ENCODE measurements at regions not wholly inside any gene's neighbourhood (a gene's known extent, or its start where the extent isn't known, plus 50 kb on each side); places are given as distances from the start of the nearest gene placed in this dataset.

DNA sequence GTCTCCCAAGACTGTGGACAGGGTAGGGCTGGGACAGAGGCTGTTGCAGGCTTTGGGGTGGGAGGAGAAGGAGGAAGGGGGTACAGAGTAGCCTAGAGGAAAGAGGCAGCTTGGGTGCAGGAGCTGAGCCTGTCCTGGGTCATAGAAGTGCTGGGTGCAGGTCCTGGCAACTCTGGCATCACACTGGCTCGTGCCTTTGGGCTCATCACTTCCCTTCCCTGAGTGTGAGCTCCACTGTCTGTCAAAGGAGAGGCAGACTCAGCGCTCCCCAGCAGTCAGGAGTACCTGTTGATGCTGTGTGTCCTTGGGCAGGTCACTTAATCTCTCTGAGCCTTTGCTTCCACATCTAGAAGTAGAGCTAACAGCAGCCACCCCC lies 157.1 kb downstream of the PTPRU start:
- no peak overlapping the region for H3K27ac ChIP-seq
- POLR2A ChIA-PET (ENCODE audit: low non-redundant PET) = no interaction called here

DNA sequence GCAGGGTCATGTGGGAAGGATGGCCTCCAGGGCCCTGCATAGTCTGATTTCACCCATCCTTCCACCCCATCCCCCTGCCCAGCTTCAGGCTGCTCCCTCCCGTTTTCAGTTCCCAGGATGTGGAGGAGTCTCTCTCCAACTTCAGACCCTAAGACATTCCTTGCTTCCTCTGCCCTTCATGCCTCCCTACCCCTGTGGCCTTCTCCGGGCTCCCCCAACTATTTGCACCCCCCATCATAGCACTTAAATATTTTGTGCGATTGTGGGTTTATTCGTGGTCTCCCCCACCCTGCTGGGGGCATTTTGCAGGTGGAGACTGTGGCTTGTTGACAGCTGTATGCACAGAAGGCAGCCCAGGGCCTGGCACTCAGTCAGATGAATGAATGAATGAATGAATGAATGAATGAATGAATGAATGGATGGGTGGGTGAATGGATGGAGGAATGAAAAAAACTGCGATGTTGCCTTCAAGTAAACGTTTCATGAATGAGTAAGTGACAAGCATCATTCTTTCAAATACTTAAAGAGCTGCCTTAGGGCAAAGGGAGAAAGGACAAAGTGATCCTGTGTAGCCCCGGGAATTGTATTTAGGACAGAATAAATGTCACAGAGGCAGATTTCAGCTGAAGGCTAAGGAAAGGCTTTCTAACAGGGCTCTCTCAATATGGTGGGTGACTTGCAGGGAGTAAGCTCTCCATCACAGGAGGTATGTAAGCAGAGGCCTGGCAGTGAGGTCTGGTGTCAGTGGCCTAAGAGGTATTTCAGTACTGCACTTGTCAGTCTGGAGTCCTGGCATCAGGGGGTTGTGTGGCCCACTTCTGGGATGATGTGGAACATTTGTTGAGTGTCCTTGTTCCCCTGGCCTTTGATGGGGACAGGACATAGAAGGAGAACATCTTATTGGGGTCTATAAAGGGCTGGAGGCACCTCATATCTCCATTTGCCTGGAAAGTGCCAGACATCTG lies 156.4 kb downstream of the PTPRU start:
- ChIA-PET CTCF (interaction anchor here (0.6 to 1.2 kb wide), 2 partner anchors 22 to 471 kb away, joined by 3 read pairs; no protein-coding TSS in a partner anchor), POLR2A (ENCODE audit: low non-redundant PET) (no interaction called here)
- TF ChIP-seq, protein P1, sequence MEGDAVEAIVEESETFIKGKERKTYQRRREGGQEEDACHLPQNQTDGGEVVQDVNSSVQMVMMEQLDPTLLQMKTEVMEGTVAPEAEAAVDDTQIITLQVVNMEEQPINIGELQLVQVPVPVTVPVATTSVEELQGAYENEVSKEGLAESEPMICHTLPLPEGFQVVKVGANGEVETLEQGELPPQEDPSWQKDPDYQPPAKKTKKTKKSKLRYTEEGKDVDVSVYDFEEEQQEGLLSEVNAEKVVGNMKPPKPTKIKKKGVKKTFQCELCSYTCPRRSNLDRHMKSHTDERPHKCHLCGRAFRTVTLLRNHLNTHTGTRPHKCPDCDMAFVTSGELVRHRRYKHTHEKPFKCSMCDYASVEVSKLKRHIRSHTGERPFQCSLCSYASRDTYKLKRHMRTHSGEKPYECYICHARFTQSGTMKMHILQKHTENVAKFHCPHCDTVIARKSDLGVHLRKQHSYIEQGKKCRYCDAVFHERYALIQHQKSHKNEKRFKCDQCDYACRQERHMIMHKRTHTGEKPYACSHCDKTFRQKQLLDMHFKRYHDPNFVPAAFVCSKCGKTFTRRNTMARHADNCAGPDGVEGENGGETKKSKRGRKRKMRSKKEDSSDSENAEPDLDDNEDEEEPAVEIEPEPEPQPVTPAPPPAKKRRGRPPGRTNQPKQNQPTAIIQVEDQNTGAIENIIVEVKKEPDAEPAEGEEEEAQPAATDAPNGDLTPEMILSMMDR (conservative IDR thresholded peaks at IDR 0.05; ENCODE audit: low read depth) = no peak
- no peak for DNase-seq (ENCODE audit: low spot score)
- H3K27ac ChIP-seq = no peak overlapping the region

More for the DNA sequence above, 157.1 kb downstream of the PTPRU start:
- TF ChIP-seq, protein P1 (conservative IDR thresholded peaks at IDR 0.05; ENCODE audit: low read depth) = no peak
- CTCF ChIA-PET = interaction anchor here (0.6 to 1.2 kb wide), 2 partner anchors 22 to 366 kb away, joined by 3 read pairs; no protein-coding TSS in a partner anchor
- no peak for DNase-seq (ENCODE audit: low spot score)

DNA sequence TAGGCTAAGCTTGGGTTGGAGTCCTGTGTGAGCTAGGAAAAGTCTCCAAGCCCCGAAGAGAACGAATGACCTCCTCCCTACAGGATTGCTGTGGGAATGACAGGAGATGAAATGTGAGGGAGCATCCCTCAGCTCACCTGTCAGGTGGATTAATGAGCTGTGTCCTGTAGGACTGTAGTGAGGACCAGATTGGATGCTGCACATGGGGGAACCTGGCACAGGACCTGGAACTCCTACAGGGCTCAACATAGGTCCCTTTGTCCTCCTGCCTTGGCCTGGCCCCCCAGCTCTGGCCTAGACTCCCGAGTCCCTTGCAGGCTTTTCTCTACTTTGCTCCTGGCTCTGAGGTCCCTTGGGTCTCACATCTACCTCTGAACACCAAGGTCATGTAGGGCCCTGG lies 155.7 kb downstream of the PTPRU start:
- POLR2A ChIA-PET (ENCODE audit: low non-redundant PET) = no interaction called here
- TF ChIP-seq, protein P1 (conservative IDR thresholded peaks at IDR 0.05; ENCODE audit: low read depth) = no peak
- no peak overlapping the region for H3K27ac ChIP-seq
- CTCF ChIA-PET = interaction anchor here (0.6 to 1.2 kb wide), 3 partner anchors 11 to 472 kb away, joined by 3 read pairs; no protein-coding TSS in a partner anchor
- no peak for DNase-seq (ENCODE audit: low spot score)

DNA sequence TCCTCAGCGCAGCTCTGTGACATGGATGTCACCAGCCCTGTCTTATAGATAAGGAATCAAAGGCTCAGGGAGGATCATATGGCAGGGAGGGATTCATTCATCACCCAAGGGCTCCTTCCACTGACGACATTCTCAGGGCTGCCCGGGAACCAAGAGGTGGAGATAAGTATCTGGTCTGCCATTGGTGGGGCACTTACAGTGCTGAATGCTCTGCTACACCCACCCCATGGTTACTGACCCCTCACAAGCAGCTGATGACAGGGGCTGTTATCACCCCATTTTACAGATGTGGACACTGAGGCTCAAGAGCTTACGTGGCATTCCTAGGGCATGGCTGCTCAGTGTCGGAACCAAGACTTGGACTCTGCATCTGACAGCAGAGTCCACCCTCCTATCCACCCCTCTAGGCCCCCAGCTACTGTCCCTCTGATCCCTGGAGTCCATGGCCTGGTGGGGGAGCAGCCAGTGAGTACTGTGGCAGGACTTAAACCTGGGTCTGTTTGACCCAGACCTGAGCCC lies 155.1 kb downstream of the PTPRU start:
- ChIA-PET CTCF (interaction anchor here (0.7 to 0.8 kb wide), 2 partner anchors 11 to 831 kb away, joined by 3 read pairs; no protein-coding TSS in a partner anchor), POLR2A (ENCODE audit: low non-redundant PET) (no interaction called here)
- H3K27ac ChIP-seq = no peak overlapping the region
- TF ChIP-seq, protein P1 (conservative IDR thresholded peaks at IDR 0.05; ENCODE audit: low read depth) = no peak
- DNase-seq (ENCODE audit: low spot score) = no peak

DNA sequence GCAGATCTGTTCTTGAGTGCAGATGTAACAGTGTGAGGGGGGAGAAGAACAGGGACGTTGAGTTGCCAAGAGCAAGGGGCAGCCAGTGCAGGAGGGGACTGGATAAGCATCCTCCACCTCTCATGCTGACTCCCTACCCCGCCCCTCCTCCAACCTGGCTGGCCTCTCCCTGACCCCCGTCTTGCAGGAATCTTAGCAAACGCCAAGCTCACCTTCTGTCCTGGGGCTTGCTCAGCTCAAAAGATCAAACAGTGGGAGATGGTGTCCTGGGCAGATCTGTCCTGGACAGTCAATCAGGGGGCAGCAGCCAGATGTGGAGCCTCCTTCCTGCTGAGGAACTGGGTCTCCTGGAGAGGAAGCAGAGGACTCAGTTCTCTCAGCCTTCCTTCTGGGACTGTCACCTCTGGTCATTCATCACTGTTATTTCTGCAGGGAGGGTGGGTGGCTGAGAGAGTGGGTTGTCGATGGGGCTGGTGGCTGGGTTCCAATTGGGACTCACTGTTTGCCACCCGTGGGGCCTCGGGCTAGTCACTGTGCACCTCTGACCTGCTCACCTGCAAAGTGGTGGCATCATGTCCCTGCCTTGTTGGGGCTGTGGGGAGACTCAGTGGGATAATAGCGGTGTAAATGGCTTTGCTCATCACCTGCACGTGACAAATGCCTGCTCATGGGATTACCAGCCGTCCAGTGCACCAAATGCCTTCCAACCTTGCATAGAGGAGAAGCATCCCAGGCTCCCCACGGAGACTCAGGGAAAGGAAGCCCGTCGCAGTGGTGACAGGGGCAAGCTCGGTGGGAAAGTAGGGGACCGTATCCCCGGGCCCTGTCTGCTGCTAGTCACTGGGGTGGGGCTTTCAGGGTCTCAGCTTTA lies 154.4 kb downstream of the PTPRU start:
- no peak overlapping the region for H3K27ac ChIP-seq
- ChIA-PET CTCF (interaction anchor here (0.7 to 0.8 kb wide), 2 partner anchors 10 to 832 kb away, joined by 3 read pairs; no protein-coding TSS in a partner anchor), POLR2A (ENCODE audit: low non-redundant PET) (no interaction called here)
- no peak for DNase-seq (ENCODE audit: low spot score)
- TF ChIP-seq, protein P1 (conservative IDR thresholded peaks at IDR 0.05; ENCODE audit: low read depth) = no peak

DNA sequence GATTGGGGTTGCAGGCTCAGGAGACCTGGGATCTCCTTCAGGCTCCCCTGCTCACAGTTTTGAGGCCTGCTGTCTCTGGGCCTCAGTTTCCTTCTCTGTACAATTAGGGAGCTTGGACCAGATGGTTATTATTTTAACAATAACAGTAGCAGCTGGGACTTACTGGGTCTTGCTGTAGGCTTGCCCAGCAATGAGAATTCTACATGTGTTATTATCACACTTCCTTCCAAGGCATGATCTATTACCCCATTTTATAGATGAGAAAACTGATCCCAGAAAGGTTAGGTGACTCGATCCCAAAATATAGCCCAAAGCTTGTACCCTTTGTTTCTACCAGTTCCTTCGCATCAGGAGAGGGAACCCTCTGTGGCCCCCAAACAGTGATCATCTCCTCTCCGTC lies 153.8 kb downstream of the PTPRU start:
- no peak overlapping the region for H3K27ac ChIP-seq
- ChIA-PET POLR2A (ENCODE audit: low non-redundant PET) (no interaction called here), CTCF (no interaction called here)
- TF ChIP-seq, protein P1 (conservative IDR thresholded peaks at IDR 0.05; ENCODE audit: low read depth) = no peak
- DNase-seq (ENCODE audit: low spot score) = no peak

Data from RWPE1 (cell line).